H54 (cell line): ENCODE measurements at regions not wholly inside any gene's neighbourhood (a gene's known extent, or its start where the extent isn't known, plus 50 kb on each side); places are given as distances from the start of the nearest gene placed in this dataset.

Source experiments
- DNase-seq: peaks from one replicate; pipeline ENCODE4 v3.0.0; 2011; ENCODE audit warnings: low spot score, mixed read lengths; ENCODE audit not compliant: insufficient read length
- FAIRE-seq: peaks from 3 replicates; lab custom pipeline; 2011; peaks lifted over from hg19 to GRCh38; lab: Jason Lieb, UNC
- POLR2A ChIP-seq: IDR thresholded peaks from 2 replicates; pipeline ENCODE4 v1.6.1; 2011; ENCODE audit warnings: low read depth, mild to moderate bottlenecking, low read length

DNA sequence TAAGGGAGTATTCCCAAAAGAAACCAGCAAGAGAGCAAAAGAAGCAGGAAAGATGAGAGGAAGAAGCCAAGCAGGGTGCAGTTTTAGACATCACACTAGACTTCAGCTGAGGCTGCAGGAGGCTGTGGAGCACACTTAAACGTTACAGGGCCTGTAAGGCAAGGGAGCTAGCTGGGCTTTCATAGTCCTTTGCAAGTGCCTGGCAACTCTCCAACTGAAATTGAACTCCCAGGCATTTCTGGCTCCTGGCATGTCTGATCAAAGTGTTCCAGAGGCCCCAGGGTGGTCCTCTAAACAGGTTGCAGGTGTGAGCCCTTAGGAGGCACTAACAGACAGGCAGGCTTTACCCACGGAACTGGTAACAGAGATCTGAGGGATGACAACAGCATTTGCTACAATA, 750.2 kb downstream of the XPNPEP1 start:
- FAIRE-seq = no peak
- no peak for DNase-seq
- no peak for TF ChIP-seq POLR2A

DNA sequence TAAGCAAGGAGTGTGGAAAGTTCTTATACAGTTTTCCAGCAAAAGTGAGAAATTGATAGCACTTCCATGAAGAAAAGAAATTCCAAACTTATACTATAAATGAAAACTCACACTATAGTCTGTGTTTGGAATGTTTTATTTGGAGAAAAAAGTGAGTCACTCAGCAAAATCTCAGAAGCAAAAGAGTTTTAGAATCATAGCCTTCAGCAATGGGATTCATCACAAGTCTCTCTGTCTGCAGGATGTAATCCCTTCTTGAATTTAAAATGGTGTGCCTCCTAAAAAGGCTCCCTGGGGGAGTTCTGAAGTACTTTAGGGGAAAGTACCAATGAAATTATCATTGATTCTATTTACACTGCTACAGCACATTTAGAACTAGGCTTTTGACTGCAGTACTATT, 756.4 kb downstream of the XPNPEP1 start:
- TF ChIP-seq POLR2A = no peak
- DNase-seq (no peak), FAIRE-seq (no peak)

DNA sequence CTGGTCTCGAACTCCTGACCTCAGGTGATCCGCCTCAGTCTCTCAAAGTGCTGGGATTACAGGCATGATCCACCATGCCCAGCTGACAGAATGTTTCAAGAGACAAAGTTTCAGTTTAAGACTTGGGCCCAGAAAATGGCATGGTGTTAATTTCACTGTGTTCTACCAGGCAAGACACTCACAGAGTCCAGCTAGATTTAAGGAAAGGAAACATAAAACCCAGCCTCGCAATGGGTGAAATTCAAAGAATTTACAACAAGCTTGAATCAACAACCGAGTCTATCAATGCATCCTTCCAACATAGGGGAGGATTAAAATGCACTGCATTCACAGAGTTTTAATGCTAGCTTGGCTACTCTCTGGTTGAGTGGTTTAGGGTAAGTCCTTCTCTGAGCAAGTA, 764.0 kb downstream of the XPNPEP1 start:
- TF ChIP-seq POLR2A = no peak
- DNase-seq (no peak), FAIRE-seq (no peak)

DNA sequence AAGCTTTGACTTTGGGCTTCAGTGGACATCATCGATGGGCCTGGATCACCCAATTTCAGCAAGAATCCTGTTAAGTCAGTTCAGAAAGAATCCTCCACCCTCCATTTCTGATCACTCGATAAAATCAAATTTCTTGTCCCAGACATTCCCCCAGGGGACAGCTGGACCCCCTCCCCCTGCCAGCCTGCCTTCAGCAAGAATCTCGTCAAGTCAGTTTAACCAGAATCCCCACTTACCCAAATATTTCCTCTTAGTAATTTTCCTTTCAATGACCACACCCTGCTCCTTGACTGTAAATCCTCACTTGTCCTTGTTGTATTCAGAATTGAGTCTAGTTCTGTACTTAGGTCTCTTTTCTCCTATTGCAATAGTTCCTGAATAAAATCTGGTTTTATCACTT, 766.9 kb downstream of the XPNPEP1 start:
- no peak for TF ChIP-seq POLR2A
- FAIRE-seq = no peak
- no peak for DNase-seq

DNA sequence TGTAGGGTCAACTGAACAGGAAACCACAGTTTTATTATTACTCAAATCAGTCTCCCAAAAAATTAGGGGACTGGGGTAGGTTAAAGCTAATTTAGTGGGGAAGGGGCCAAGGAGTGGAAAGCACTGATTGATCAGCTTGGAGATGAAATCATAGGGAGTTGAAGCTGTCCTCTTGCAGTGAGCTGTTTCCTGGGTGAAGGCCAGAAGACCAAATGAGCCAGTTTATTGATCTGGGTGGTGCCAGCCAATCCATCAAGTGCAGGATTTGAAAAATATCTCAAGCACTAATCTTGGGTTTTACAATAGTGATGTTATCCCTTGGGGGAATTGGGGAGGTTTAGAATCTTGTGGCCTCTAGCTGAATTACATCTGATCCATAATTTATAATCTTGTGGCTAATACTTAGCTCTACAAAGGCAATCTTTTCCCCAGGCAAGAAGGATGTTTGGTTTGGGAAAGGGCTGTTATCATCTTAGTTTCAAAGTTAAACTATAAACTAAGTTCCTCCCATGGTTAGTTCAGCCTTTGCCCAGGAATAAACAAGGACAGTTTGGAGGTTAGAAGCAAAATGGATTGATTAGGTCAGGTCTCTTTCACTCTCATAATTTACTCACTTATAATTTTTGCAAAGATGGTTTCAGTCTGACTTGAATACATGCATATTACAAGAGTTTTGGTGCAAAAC, 773.5 kb downstream of the XPNPEP1 start:
- TF ChIP-seq POLR2A = no peak
- FAIRE-seq (no peak), DNase-seq (no peak)

DNA sequence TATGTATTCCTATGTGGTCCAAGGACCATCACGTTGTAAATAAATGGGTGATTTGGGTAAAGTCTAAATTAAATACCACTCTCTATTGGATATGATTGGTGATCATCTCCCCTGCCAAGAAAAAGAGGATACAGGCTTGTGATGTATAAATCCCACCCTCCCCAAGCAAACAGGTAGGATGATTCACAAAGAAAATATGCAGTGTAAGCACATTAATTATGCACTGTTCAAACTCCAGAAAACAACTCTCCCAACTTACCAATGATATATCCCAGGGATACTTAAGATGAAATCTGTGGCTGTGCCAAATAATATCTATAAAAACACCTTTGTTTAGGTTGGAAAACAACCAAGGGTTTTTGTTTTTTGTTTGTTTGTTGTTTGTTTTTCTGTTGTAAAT, 795.9 kb downstream of the XPNPEP1 start:
- FAIRE-seq = no peak
- DNase-seq = no peak
- TF ChIP-seq POLR2A = no peak

DNA sequence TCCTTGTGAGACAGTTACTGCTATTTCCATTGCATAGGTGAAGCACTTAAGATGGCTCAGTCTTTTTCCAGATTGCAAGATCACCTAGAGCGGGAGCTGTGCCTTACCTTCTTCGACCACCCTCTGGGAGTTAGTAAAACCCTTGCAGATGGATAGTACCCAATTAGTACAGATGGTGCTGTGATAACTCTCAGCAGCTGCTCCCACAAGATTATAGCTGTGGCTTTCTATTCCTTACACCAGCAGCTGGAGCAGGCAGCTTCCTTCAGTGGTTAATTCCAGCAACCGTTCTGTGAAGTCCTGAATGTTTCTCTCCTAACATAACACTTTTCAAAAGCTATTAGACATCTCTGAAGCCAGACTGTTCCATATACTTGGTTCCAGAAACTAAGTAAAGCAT, 796.8 kb downstream of the XPNPEP1 start:
- FAIRE-seq (no peak), DNase-seq (no peak)
- TF ChIP-seq POLR2A = no peak

DNA sequence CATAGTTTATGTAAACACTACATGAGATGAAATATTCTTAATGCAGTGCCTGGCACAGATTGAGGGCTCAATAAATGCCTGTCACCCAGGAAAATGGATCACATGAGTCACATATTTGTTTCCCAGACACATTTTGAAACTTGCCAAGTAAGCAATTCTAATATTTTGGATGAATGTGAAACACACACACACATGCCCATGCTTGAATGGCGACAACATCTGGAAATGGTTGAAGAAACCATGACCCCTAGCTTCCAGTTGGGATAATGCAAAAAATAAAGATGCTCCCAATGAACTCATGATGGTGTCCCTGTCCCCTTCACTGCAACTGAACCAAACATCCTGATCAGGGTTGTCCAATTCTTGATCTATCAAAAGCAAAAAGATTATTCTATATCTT, 797.3 kb downstream of the XPNPEP1 start:
- FAIRE-seq (no peak), DNase-seq (no peak)
- no peak for TF ChIP-seq POLR2A

DNA sequence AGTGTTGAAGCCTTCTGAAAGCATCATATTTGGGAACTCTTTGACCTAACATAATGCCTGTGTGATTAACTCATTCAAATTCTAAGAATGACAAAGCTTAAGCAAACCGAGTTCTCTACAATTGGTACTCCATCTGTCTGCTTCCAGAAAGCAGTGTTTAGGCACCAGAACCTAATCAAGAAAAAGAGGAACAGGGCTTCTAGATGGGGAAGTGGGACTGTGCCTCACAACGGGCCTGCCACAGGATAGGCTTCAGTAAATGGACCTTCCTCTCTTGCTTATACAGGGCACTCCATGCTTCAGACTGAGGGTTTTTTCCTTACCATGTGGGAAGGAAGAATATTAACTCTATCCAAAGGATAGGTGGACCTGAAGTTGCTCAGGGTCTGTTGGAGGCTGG, 808.1 kb downstream of the XPNPEP1 start:
- no peak for FAIRE-seq
- TF ChIP-seq POLR2A = no peak
- no peak for DNase-seq

DNA sequence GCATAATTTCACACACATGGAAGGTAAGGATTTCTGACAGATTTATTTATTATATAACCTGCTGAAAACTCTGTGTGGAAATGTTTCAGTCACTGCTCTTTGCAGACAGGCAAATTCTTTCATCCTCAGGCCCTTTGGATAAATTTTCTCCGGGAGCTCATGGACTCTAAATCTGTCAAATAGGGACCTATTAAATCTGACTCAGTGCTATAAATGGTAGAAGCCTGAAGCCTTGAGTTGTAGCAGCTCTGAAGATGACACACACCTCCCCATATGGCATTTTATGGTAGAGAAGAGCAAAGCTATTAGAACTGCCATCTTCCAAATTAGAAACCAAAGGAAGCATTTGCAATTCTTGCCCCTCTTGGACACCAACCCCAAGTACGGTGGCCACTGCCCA, 808.7 kb downstream of the XPNPEP1 start:
- TF ChIP-seq POLR2A = no peak

DNA sequence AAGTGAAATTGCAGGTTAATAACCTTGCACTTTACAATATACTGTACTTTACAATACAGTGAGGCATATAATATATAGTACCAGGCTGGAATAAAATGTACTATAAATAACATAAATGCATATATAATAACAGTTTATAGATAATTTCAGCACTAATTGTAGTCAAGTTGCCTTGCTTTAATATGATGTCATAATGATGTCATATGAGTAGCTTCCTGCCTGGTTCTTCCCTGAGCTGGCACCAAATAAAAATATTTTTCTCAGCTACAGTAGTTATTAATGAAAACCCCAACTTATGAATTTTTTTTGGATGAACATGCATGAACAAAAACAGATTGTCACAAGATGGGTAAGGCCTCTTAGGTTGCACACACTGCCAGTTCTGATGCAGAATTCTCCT, 816.7 kb downstream of the XPNPEP1 start:
- no peak for TF ChIP-seq POLR2A
- DNase-seq (no peak), FAIRE-seq (no peak)

More for the DNA sequence above, 808.7 kb downstream of the XPNPEP1 start:
- FAIRE-seq (no peak), DNase-seq (no peak)

DNA sequence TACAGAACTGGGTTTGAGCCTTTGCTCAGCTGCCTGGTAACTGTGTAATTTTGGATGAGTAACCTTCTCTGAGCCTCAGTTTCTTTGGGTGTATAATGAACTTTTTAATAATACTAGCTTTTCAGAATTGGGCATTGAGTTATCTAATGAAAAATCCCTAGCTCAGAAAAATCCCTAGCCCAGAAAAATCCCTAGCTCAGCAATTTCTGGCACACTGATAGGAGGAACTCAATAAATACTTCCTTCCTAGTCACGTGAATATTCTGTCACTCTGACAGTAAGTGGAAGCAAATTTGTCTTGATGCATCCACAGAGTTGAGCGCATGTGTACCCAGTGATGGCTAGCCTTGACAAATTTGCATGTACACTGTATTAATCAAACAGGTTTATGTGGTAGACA, 817.6 kb downstream of the XPNPEP1 start:
- TF ChIP-seq POLR2A = no peak
- FAIRE-seq (no peak), DNase-seq (no peak)

DNA sequence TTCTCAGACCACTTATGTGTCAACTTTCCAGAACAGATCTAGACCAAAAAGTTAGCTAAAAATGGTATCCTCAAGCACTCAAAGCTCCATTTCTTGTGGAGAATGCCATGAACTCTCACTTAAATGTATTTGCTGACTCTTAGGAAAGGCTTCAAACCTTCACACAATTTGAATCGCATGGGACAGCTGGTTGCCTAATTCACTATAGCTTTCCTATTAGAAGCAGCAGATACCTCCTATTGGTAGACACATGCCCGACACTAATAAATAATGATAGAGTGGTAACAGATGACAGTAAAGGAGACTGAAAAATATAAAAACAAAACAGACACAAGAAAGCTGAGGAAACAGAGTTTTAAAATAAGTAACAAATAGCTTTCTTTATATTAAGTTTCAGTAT, 818.5 kb downstream of the XPNPEP1 start:
- no peak for FAIRE-seq
- no peak for DNase-seq
- no peak for TF ChIP-seq POLR2A

DNA sequence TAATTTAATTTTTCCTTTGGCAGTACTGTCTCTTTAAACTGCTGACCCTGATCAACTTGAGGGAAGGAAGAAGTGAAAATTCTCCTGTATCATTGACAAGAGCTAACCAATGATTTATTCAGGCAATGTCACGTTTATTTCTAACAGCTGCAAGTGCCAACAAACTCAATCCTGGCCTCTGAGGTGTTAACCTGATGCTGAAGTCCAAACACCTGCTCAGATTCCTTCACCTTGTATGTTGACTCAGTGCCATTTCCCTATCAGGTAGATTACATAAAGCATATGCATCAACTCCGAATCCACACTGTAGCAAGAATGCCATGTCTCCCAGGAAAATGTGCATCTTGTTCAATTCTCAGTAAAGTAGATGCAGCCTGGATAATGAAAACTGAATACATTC, 820.0 kb downstream of the XPNPEP1 start:
- DNase-seq = no peak
- TF ChIP-seq POLR2A = no peak
- FAIRE-seq = no peak

DNA sequence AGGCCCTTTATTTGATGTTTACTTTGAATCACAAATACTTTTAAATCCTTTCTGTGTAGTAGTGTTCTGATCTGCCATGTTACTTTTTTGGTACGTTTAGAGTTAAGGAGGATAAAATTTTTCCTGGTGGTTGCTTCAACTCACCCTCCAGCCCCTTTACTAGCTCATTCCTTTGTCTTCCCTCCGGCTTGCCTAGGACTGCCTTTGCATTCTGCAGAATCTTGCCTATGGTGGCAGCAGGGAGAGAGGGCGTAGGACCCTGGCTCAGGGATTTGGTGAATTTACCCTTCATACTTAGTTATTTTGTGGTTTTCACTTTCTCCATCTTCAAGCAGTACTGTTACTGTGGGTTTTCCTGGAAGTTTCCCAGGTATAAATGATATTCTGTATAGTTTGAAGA, 833.5 kb downstream of the XPNPEP1 start:
- no peak for TF ChIP-seq POLR2A
- DNase-seq (no peak), FAIRE-seq (no peak)

DNA sequence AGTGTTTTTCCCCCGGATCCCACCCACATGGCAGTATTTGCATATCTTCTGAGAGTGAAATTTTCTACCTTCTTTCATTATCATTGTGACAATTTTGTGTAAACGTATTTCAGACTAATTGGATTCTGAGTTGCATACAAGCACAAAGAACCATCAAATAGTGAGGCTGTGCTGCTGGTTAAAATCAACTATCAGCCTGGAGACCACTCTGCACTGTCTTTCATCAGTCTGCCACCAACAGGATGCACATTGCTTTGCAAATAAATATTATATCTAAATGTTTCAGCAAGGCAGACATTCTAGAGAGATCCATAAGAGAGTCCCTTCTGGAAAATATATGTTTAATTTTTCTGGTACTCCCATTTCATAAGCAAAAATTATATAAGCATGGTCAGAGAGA, 851.8 kb downstream of the XPNPEP1 start:
- no peak for FAIRE-seq
- no peak for TF ChIP-seq POLR2A
- no peak for DNase-seq

DNA sequence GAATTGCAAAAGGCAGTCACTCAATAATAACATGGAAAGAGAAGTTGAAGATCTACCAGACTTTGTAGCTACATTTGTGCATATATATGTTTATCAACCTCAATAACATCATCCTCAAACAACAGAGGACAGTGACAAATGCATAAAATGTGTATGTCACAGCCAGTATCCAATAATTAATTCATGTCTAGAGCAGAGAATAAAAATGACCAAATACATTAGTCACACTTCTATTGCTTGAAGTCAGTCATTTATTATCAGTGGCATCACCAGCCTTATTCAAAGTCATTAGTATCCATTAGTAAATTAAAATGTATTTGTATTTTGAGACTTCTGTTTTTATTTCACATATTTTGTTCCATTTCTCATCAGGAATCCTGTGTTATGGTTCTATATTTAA, 852.8 kb downstream of the XPNPEP1 start:
- TF ChIP-seq POLR2A = no peak
- FAIRE-seq (no peak), DNase-seq (no peak)
